IPS-20b (cell line): ENCODE measurements at regions not wholly inside any gene's neighbourhood (a gene's known extent, or its start where the extent isn't known, plus 50 kb on each side); places are given as distances from the start of the nearest gene placed in this dataset.

ENCODE experiments used
- H3K27ac ChIP-seq: one replicate; pipeline ENCODE4 v1.5.1; 2013; ENCODE audit warnings: low read length
- H3K27me3 ChIP-seq: 2 replicates; pipeline ENCODE4 v1.6.1; 2013; ENCODE audit warnings: mild to moderate bottlenecking, low read length, inconsistent platforms; ENCODE audit not compliant: insufficient read depth
- H3K36me3 ChIP-seq: 2 replicates; pipeline ENCODE4 v1.6.1; 2013; ENCODE audit warnings: low read depth, mild to moderate bottlenecking, inconsistent platforms, low read length, moderate library complexity; ENCODE audit not compliant: insufficient read depth
- H3K4me1 ChIP-seq: 2 replicates; pipeline ENCODE4 v1.6.1; 2013; ENCODE audit warnings: mild to moderate bottlenecking, control low read depth, inconsistent platforms, low read length, moderate library complexity; ENCODE audit not compliant: insufficient read depth
- H3K4me3 ChIP-seq: 2 replicates; pipeline ENCODE4 v1.5.1; 2013; ENCODE audit warnings: mild to moderate bottlenecking, low read length, inconsistent platforms
- H3K9ac ChIP-seq: 2 replicates; pipeline ENCODE4 v1.6.1; 2013; ENCODE audit warnings: low read depth, mild to moderate bottlenecking, inconsistent platforms, low read length, moderate library complexity
- H3K9me3 ChIP-seq: 2 replicates; pipeline ENCODE4 v1.6.1; 2013; ENCODE audit warnings: mild to moderate bottlenecking, low read depth, low read length, inconsistent platforms; ENCODE audit not compliant: insufficient read depth

DNA sequence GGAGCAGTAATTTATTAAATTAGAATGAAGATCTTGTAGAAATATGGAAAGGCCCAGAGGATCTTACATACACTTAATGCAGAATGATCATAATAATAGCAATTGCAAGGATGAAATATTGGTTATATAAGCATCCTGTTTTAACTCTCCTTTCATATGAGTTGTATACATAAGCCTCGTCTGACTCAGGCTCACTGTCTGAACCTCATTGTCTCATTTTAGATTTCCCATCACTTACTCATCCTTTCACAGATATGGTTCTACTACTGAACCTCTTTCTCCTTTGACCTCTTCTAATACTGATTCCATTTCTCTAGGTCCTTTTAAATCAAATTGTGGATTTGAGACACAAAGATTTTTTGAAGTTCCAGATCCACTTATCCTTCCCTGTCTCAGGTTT is 277.3 kb upstream of the TRPC5 start:
- Histone ChIP-seq H3K4me1 (peaks cover 2% of the 10 kb centered on the region; the same call in 1 of the 2 replicates), H3K36me3 (no peaks in the 10 kb centered on the region), H3K4me3 (no peak overlapping the region), H3K9ac (no peak overlapping the region), H3K9me3 (no peaks in the 10 kb centered on the region), H3K27ac (no peak overlapping the region), H3K27me3 (no peaks in the 10 kb centered on the region)

DNA sequence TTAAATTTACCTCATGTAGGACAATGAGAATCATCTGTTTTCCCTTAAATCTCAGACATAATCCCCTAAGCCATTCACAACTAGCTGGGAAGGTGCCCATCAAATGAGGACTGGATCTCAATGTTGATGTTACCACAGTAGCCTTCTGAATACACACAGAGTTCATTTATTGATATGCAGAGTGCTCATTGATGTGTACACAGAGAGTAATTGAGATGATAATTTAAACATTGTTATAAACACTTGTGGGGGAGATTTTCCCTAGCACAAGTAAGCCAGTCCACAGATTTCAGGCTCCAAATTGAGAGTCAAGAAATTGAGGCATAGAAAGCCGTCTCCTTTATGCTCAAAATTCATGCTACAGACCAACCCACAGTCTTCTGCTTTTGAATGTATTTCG is 273.4 kb upstream of the TRPC5 start:
- Histone ChIP-seq H3K27me3 (no peaks in the 10 kb centered on the region), H3K4me1 (peaks cover 2% of the 10 kb centered on the region; the same call in 1 of the 2 replicates), H3K9me3 (no peaks in the 10 kb centered on the region), H3K36me3 (no peaks in the 10 kb centered on the region), H3K9ac (no peak overlapping the region), H3K27ac (no peak overlapping the region), H3K4me3 (no peak overlapping the region)

DNA sequence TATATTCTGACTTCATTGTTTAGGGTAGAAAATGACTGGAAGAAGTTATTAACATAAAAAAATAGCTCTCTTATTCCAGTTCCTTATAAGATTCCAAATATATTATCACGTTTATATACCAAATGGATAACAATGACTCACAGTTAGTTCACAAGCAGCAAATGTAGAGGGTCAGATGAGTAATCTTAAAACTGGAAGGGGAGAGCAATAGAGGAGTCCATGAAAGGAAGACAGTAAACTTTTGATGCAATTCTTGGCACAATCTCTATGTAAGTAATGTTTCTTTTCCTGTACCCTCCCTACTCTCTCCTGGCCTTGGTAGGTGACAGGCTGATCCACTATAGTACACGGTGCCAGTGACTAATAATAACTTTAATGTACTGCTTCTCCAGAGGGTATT is 259.0 kb upstream of the TRPC5 start:
- no peaks in the 10 kb centered on the region for H3K4me1 ChIP-seq
- H3K9me3 ChIP-seq = no peaks in the 10 kb centered on the region
- H3K27me3 ChIP-seq = no peaks in the 10 kb centered on the region
- H3K4me3 ChIP-seq = no peak overlapping the region
- no peak overlapping the region for H3K27ac ChIP-seq
- no peak overlapping the region for H3K9ac ChIP-seq
- H3K36me3 ChIP-seq = no peaks in the 10 kb centered on the region

GRCh38 chrX:112313201-112313600 is 230.6 kb upstream of the TRPC5 start:
- no peak overlapping the region for H3K4me3 ChIP-seq
- no peak overlapping the region for H3K9ac ChIP-seq
- no peaks in the 10 kb centered on the region for H3K4me1 ChIP-seq
- no peaks in the 10 kb centered on the region for H3K36me3 ChIP-seq
- H3K9me3 ChIP-seq = no peaks in the 10 kb centered on the region
- H3K27ac ChIP-seq = no peak overlapping the region
- H3K27me3 ChIP-seq = no peaks in the 10 kb centered on the region

DNA sequence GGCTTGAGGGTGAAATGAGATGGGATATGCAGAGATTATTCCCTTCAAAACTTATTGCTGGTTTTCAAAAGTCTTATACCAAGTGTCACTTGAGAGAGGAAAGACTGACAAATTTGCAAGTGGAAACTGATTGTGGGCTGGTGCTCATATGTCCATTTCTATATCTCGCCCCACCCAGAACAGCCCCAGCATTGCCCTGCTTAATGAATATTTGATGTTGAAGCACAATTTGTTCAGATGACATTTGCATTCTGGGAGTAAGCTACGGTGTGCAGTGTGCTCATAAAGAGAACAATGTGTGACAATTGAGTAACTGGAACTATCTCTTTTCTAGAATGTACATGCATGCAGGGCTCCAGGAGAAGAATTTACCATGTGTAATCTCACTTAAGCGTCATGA is 223.5 kb upstream of the TRPC5 start:
- no peaks in the 10 kb centered on the region for H3K27me3 ChIP-seq
- peaks cover 3% of the 10 kb centered on the region; the same call in 1 of the 2 replicates for H3K4me1 ChIP-seq
- H3K4me3 ChIP-seq = no peak overlapping the region
- H3K36me3 ChIP-seq = no peaks in the 10 kb centered on the region
- no peak overlapping the region for H3K9ac ChIP-seq
- H3K27ac ChIP-seq = no peak overlapping the region
- H3K9me3 ChIP-seq = no peaks in the 10 kb centered on the region

- Histone ChIP-seq H3K9me3 (no peaks in the 10 kb centered on the region), H3K27me3 (no peaks in the 10 kb centered on the region), H3K9ac (no peak overlapping the region), H3K4me1 (no peaks in the 10 kb centered on the region), H3K27ac (no peak overlapping the region), H3K4me3 (no peak overlapping the region), H3K36me3 (no peaks in the 10 kb centered on the region)
These were observed 197.4 kb upstream of the TRPC5 start for GRCh38 chrX:112279940-112280339.

DNA sequence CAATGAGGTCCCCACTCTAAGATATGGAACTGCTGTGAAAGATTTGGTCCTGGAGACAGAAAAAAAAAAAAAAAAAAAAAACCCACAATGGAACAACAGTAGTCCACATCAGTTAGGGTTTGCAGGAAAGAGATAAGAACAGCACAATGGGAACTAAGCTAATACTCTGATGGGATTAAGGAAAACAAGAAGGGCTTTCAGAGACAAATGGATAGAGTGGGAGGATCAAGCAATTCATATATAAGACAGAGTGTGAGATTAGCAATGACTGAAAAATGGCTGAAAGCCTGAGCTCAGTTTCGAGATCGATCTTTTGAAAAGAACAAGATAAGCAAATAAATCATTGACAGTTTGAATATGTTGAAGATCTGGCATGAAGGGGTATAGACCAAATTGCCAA is 188.4 kb upstream of the TRPC5 start:
- Histone ChIP-seq H3K36me3 (no peaks in the 10 kb centered on the region), H3K9me3 (no peaks in the 10 kb centered on the region), H3K9ac (no peak overlapping the region), H3K27me3 (no peaks in the 10 kb centered on the region), H3K27ac (no peak overlapping the region), H3K4me3 (no peak overlapping the region), H3K4me1 (no peaks in the 10 kb centered on the region)

GRCh38 chrX:112266136-112266535 is 183.6 kb upstream of the TRPC5 start:
- Histone ChIP-seq H3K4me1 (no peaks in the 10 kb centered on the region), H3K4me3 (no peak overlapping the region), H3K36me3 (no peaks in the 10 kb centered on the region), H3K9ac (no peak overlapping the region), H3K27ac (no peak overlapping the region), H3K27me3 (no peaks in the 10 kb centered on the region), H3K9me3 (no peaks in the 10 kb centered on the region)

DNA sequence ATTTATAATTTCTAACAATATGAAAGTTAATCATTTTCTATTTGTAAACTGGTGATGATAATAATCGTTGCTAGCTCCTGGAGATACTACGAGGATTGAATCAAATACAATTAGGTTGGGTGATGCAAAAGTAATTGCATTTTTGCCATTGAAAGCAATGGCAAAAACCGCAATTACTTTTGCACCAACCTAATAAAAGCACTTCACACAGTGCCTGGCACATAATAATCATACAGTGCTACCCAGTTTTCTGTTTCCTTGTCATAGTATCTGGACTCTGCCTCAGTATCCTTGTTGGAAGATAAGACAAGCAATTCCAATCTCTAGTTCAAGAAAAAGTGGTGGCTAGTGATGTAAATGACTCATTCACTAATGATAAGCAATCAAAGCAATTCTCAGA is 176.8 kb upstream of the TRPC5 start:
- Histone ChIP-seq H3K9ac (no peak overlapping the region), H3K4me3 (no peak overlapping the region), H3K27me3 (no peaks in the 10 kb centered on the region), H3K27ac (no peak overlapping the region), H3K36me3 (no peaks in the 10 kb centered on the region), H3K9me3 (no peaks in the 10 kb centered on the region), H3K4me1 (no peaks in the 10 kb centered on the region)

DNA sequence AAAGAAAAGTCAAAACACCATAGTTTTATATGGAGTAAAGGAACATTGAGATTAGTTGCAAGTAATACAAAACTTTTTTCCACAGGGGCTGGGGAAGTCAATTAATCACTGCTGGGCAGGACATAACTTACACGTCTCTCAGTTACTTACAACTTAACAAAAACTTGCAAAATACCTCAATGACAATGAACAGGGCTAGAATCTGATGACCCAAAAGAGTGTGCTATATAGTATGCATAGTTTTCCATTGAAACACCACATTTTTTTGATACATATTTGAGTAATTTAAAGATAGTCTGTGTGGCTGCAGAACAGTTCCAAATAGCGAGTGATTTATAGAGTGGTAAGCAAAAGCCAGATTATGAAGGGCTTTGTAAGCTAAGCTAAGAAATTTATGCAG is 172.3 kb upstream of the TRPC5 start:
- no peaks in the 10 kb centered on the region for H3K27me3 ChIP-seq
- no peaks in the 10 kb centered on the region for H3K36me3 ChIP-seq
- H3K4me1 ChIP-seq = no peaks in the 10 kb centered on the region
- no peak overlapping the region for H3K4me3 ChIP-seq
- H3K27ac ChIP-seq = no peak overlapping the region
- no peaks in the 10 kb centered on the region for H3K9me3 ChIP-seq
- H3K9ac ChIP-seq = no peak overlapping the region

GRCh38 chrX:112247714-112248113 is 165.1 kb upstream of the TRPC5 start:
- no peaks in the 10 kb centered on the region for H3K36me3 ChIP-seq
- no peaks in the 10 kb centered on the region for H3K27me3 ChIP-seq
- no peak overlapping the region for H3K9ac ChIP-seq
- peaks cover 5% of the 10 kb centered on the region; the same call in 1 of the 2 replicates for H3K9me3 ChIP-seq
- H3K4me1 ChIP-seq = no peaks in the 10 kb centered on the region
- no peak overlapping the region for H3K27ac ChIP-seq
- H3K4me3 ChIP-seq = no peak overlapping the region

GRCh38 chrX:112235547-112235946 is 153.0 kb upstream of the TRPC5 start:
- Histone ChIP-seq H3K4me1 (no peaks in the 10 kb centered on the region), H3K9me3 (no peaks in the 10 kb centered on the region), H3K27me3 (no peaks in the 10 kb centered on the region)

DNA sequence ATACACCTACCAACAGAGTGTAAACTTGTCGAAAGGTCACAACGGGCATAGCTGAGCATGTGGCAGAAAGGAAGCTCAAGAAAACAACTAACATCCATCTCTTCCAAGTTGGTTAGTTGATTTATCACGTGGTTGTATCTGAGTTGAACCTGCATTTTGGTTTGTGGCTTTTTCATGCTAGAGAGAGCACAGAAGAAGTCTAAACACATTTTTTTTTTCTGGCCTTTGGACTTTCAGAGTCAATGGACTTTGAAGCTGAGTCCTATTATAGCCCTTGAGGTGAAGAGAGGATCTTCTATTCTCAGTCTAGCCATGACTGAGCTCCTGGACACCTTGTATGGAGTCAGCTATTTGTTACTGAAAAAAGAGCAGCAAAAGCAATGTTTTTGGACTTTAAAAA is 150.6 kb upstream of the TRPC5 start:
- H3K9me3 ChIP-seq = no peaks in the 10 kb centered on the region
- H3K27me3 ChIP-seq = no peaks in the 10 kb centered on the region
- H3K9ac ChIP-seq = no peak overlapping the region
- H3K36me3 ChIP-seq = no peaks in the 10 kb centered on the region
- no peak overlapping the region for H3K4me3 ChIP-seq
- no peaks in the 10 kb centered on the region for H3K4me1 ChIP-seq
- H3K27ac ChIP-seq = no peak overlapping the region

More at GRCh38 chrX:112235547-112235946, 153.0 kb upstream of the TRPC5 start:
- no peak overlapping the region for H3K27ac ChIP-seq
- no peaks in the 10 kb centered on the region for H3K36me3 ChIP-seq
- no peak overlapping the region for H3K9ac ChIP-seq
- no peak overlapping the region for H3K4me3 ChIP-seq
